WTC11 (cell line): ENCODE measurements at regions not wholly inside any gene's neighbourhood (a gene's known extent, or its start where the extent isn't known, plus 50 kb on each side); places are given as distances from the start of the nearest gene placed in this dataset.

ENCODE experiments used
- ATF3 ChIP-seq: sonication (generic); formaldehyde crosslinking; conservative IDR thresholded peaks from 2 replicates; pipeline ENCODE4 v1.8.1; 2022; ENCODE audit warnings: mild to moderate bottlenecking, missing genetic modification reagents
- CBFB ChIP-seq: sonication (generic); formaldehyde crosslinking; IDR thresholded peaks from 2 replicates; pipeline ENCODE4 v1.8.1; 2022; ENCODE audit warnings: mild to moderate bottlenecking, low read depth, missing genetic modification reagents
- CTCF ChIP-seq: fragments of 200-600 bp; IDR thresholded peaks from 2 replicates; pipeline ENCODE4 v1.8.0; 2022; ENCODE audit warnings: antibody characterized with exemption
- ETV6 ChIP-seq: sonication (generic); formaldehyde crosslinking; IDR thresholded peaks from 2 replicates; pipeline ENCODE4 v1.8.1; 2022; ENCODE audit warnings: mild to moderate bottlenecking, missing genetic modification reagents
- FOXP4 ChIP-seq: sonication (generic); formaldehyde crosslinking; IDR thresholded peaks from 2 replicates; pipeline ENCODE4 v1.8.0; 2022; ENCODE audit warnings: mild to moderate bottlenecking, missing genetic modification reagents
- GABPB1 ChIP-seq: sonication (generic); formaldehyde crosslinking; IDR thresholded peaks from 2 replicates; pipeline ENCODE4 v1.8.1; 2023; ENCODE audit warnings: mild to moderate bottlenecking, missing genetic modification reagents
- NR2C2 ChIP-seq: sonication (generic); formaldehyde crosslinking; IDR thresholded peaks from 2 replicates; pipeline ENCODE4 v1.8.0; 2022; ENCODE audit warnings: mild to moderate bottlenecking, missing genetic modification reagents
- NR3C1 ChIP-seq: sonication (generic); formaldehyde crosslinking; conservative IDR thresholded peaks from 2 replicates; pipeline ENCODE4 v1.8.1; 2023; ENCODE audit warnings: low read depth, mild to moderate bottlenecking, missing genetic modification reagents
- SP1 ChIP-seq: sonication (generic); formaldehyde crosslinking; conservative IDR thresholded peaks from 2 replicates; pipeline ENCODE4 v1.8.1; 2022; ENCODE audit warnings: missing genetic modification reagents
- TEAD4 ChIP-seq: sonication (generic); formaldehyde crosslinking; IDR thresholded peaks from 2 replicates; pipeline ENCODE4 v1.8.0; 2022; ENCODE audit warnings: mild to moderate bottlenecking, missing genetic modification reagents
- USF1 ChIP-seq: sonication (generic); formaldehyde crosslinking; IDR thresholded peaks from 2 replicates; pipeline ENCODE4 v1.8.0; 2022; ENCODE audit warnings: mild to moderate bottlenecking, missing genetic modification reagents
- USF2 ChIP-seq: sonication (generic); formaldehyde crosslinking; IDR thresholded peaks from 2 replicates; pipeline ENCODE4 v1.8.1; 2023; ENCODE audit warnings: mild to moderate bottlenecking, missing genetic modification reagents, moderate library complexity
- ZNF232 ChIP-seq: sonication (generic); formaldehyde crosslinking; IDR thresholded peaks from 2 replicates; pipeline ENCODE4 v1.8.0; 2022; ENCODE audit warnings: mild to moderate bottlenecking, missing genetic modification reagents
- TF ChIP-seq, protein P1 (sequence below): sonication (generic); formaldehyde crosslinking; IDR thresholded peaks from 2 replicates; pipeline ENCODE4 v1.8.1; 2023; ENCODE audit warnings: mild to moderate bottlenecking, missing genetic modification reagents

DNA sequence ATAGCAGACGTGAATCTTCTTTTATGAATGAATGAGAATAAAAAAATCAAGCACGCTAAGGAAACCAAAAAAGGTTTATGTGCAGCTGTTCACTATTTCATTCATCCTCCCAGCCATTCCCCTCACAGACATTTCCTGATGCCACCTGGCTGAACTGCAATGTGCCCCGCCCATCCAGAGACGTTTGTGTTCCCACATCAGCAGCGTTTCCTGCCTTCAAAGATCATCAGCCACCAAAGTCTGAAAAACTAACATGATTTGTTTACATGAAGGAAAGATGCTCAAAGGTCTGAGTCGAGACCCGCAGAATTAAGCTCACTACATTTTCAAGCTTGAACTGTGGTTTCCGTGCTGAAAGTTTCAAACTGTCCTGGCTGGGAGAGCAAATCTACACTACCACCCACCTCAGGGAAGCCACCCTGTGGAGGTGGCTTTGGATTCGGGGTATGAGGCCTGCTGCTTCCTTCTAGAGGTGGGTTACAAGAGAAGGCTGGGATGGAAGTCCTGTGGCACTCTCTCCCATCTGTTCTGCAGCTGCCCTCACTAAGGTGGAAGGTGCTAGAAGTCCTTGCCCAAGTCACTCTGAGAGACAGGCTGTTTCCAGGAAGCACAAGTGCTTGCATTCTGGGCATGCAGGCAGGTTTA, 201.3 kb upstream of the OSR1 start:
- TF ChIP-seq FOXP4 (CRISPR knock-in tag), result no peak
- no peak for TF ChIP-seq CTCF
- no peak for TF ChIP-seq NR2C2 (CRISPR knock-in tag)
- no peak for TF ChIP-seq ZNF232
- TF ChIP-seq, protein P1, sequence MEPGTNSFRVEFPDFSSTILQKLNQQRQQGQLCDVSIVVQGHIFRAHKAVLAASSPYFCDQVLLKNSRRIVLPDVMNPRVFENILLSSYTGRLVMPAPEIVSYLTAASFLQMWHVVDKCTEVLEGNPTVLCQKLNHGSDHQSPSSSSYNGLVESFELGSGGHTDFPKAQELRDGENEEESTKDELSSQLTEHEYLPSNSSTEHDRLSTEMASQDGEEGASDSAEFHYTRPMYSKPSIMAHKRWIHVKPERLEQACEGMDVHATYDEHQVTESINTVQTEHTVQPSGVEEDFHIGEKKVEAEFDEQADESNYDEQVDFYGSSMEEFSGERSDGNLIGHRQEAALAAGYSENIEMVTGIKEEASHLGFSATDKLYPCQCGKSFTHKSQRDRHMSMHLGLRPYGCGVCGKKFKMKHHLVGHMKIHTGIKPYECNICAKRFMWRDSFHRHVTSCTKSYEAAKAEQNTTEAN (CRISPR knock-in tag), result no peak
- TF ChIP-seq SP1 (CRISPR knock-in tag), result no peak
- no peak for TF ChIP-seq USF1 (CRISPR knock-in tag)
- no peak for TF ChIP-seq NR3C1 (CRISPR knock-in tag)
- TF ChIP-seq GABPB1 (CRISPR knock-in tag), result no peak
- no peak for TF ChIP-seq TEAD4 (CRISPR knock-in tag)
- no peak for TF ChIP-seq CBFB (CRISPR knock-in tag)
- no peak for TF ChIP-seq USF2 (CRISPR knock-in tag)
- TF ChIP-seq ETV6 (CRISPR knock-in tag), result no peak
- TF ChIP-seq ATF3 (CRISPR knock-in tag), result no peak
